HG03135 (cell line): ENCODE measurements at regions not wholly inside any gene's neighbourhood (a gene's known extent, or its start where the extent isn't known, plus 50 kb on each side); places are given as distances from the start of the nearest gene placed in this dataset.
"Not testable (repeated sequence)": the region's sequence is repeated elsewhere in the genome, so short reads cannot be mapped to it uniquely, and the experiment has no call there.

ENCODE experiments used
- ATAC-seq: cut with Tn5 transposase; IDR thresholded peaks from one replicate; pipeline ENCODE4 v1.9.1; 2021; ENCODE audit warnings: mild to moderate bottlenecking, moderate library complexity; ENCODE audit not compliant: unreplicated experiment

DNA sequence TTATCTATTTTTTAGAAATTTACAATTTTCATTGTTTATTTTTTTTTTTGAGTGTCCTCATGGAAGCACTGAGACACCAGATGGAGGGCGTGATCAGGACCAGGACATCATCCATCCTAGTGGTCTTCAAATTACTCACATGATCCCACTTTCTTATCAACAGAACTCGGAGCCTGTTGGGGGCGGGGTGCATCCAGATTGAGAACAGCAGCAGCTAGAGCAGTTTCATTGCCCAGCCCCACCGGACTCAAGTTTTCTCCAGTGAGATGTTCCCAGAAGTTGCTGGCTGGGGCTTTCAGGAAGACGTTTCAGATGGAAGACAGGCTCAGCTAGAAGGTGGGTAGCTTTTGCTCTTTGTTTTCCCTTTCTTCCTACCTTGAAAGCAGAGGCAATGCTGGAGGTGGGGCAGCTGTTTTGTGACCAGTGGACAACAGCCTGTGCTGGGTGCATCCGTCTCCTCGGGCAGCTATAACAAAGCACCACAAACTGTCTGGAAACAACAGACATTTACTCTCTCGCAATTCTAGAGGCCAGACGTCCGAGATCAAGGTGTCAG lies 562.1 kb downstream of the TBC1D22A start:
- ATAC-seq, result no peak

- ATAC-seq, result no peak
These were observed 561.1 kb downstream of the TBC1D22A start for GRCh38 chr22:47323518-47323917.

DNA sequence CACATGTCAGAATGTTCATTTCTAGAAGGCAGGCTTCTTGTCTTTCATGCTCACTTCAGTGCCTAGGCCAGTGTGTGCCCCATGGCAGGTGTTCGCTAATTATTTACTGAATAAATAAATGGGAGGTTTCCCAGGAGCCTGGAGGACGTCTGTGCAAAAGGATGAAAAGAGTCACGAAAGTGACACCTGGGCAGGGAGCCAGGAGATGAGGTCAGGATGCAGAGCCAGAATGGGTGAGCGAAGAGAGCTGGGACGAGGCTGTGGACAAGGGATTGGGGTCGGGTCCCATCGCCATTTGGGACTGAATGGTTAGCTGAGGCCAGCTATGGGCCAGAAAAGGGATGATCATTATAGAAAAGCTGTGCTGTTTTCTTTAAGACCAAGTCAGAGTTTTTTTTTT lies 560.4 kb downstream of the TBC1D22A start:
- no peak for ATAC-seq

DNA sequence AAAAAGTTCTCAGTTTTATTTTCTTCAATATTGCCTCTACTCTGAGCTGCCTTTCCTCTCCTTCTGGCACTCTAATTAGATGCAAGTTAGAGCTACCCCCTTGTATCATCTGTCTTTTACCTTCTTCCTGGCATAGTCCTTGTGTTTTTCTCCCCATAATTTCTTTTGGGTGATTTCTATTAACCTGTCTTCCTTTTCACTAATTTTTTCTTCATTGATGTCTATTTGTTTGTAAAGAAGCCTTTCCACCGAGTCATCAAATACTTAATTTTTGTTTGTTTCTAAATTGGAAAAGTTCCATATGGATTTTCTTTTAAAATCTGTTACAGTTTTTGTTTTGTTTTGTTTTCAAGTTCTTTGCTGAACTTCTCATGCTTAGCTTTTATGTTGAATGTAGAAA lies 558.1 kb downstream of the TBC1D22A start:
- no peak for ATAC-seq

GRCh38 chr22:47318041-47318737 lies 555.7 kb downstream of the TBC1D22A start:
- no peak for ATAC-seq

DNA sequence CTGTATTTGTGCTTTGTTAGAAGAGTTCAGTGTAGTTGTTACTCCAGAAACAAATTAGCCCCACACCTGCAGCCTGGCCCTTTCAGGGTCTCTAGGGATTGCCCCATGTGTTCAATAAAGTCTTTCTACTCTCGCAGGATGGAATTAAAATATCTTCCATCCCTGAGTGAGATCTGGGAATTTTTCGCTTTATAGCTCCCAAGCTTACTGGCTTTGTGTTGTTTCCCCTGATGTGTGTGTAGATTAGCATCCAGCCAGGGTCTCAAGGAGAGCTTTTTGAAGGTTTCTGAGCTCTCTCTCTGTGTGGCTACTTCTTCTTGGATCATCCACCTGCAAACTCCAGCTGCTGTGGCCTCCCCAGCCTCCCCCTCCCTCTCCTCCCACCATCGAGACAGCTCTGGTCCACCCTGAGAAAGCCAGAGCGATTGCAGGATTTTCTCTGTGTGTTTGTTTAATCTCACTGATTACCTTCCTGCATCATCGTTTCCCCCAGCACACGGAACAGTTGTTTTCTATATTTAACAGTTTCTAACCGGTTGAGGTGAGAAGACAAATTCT lies 553.5 kb downstream of the TBC1D22A start:
- no peak for ATAC-seq

- ATAC-seq, result no peak
These were observed 548.2 kb downstream of the TBC1D22A start for GRCh38 chr22:47310601-47311000.

DNA sequence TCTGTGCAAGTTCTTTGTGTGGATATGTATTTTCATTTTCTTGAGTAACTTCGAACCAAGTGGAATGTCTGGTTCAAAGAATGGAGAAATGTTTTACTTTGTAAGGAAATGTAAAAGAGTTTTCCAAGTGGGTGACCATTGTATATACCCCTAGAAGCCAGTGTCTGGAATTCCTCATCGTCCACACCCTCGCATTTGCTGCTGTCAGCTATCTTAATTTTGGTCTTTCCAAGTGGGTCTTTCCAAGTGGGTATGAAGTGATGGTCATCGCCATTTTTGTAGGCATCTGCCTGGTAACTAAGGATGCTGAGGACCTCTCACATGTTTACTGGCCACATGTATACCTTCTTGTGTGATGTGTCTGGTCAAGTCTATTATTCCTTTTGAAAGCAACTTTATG lies 547.5 kb downstream of the TBC1D22A start:
- ATAC-seq, result no peak

DNA sequence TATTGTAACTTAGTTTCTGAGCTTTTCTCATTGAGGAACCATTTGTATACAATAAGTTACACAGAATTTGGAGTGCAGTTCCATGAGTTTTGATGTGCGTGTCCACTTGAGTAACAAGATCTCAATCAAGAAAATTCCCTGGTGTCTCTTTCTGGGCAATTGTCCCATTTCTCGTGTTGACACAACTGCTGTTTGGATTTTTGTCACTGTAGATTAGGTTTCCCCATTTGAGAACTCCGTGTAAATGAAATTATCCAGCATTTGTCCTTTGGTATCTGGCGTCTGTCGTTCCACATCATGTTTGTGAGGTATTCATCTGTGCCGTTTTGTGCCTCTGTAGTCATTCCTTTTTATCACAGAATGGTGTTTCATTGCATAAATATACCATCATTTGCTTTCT lies 547.0 kb downstream of the TBC1D22A start:
- ATAC-seq, result no peak

- no peak for ATAC-seq
These were observed 546.4 kb downstream of the TBC1D22A start for GRCh38 chr22:47308886-47309285.

GRCh38 chr22:47307822-47308221 lies 545.4 kb downstream of the TBC1D22A start:
- no peak for ATAC-seq

DNA sequence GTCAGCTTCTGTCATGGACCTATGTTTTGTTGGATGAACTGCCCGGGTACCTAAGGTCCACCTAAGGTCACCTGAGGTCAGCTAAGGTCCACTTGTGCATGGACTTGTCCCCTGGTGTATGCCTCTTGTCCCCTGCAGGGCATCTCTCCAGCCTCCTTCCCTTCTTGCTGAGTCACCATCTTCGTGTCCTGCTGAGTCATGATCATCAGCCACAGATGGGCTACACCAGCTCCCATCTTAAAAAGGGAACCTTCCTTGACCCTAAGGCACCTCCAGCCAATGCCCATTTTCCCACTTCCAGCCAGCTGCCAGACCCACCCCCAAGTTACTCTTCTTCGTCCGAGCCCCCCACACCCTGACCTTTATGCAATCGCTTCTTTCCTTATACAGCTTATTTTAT lies 544.9 kb downstream of the TBC1D22A start:
- ATAC-seq, result no peak

- no peak for ATAC-seq
These were observed 542.4 kb downstream of the TBC1D22A start for GRCh38 chr22:47304854-47305253.

DNA sequence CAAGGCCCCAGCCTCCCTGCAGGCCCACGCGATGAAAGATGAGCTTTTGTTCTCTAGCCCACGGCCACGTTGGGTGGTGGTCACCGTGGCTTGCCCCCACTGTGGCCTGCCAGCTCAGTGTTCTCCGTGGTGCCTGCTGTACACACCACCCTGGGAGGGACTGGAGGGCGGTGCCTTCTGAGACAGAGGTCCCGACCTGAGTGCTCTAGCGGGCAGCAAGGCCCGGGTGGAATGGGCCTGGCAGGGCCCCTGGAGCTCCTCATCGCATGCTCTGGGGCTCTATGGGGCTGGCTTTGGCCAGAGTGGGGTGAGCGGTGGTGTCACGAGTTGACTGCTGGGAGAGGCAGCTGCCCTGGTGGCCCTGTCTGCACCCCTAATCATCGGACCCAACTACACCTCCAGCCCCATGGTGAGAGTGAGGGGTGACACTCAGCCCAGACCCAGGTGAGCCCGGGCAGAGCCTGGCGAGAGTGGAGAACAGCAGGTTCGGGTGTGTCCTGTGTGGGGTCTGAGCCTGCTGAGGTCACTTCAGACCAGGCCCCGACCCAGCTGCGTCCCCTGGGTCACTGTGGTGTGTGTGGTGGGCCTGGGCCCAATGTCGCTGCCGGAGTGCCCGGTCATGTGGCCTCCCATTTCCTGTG lies 541.9 kb downstream of the TBC1D22A start:
- no peak for ATAC-seq

DNA sequence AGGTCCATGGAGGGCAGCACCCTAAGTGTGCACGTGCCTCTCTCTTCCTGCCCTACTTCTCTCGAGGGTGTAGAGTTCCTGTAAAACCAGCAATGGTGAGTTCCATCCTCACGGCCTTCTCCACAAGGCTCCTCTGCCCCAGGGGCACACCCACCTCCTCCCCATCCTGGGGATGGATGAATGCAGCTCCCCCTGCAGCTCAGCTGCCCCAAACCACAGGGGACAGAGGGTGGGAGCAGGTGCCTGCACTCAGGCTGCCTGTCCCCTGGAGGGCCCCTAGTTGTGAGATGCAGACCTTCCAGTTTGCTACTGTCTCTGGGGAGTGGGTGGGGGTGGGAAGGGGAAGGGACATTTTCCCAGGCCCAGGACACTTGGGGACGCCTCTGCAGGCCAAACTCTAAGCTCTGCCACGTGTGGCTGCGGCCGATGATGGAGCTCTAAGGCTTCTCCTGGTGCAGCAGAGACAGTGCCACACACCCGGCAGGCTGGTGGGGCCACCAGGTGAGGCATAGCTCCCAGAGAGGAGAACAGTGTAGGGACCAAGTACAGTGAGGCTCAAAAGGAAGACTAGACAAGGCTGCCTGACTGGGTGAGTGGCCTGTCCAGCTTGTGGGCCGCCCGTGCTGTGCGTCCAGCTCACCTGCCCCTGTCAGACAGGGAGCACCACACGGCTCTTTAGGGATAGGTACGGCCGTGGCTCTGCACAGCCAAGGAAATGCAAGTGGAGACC lies 540.9 kb downstream of the TBC1D22A start:
- no peak for ATAC-seq

DNA sequence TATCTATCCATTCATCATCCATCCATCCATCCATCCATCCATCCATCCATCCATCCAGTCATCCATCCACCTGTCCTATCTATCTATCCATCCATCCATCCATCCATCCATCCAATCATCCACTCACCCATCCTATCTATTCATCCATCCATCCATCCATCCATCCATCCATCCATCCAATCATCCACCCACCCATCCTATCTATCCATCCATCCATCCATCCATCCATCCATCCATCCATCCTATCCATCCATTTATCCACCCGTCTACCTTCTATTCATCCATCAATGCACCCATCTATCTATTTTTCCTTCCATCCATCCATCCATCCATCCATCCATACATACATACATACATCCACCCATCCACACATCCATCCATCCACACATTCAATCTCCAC lies 540.1 kb downstream of the TBC1D22A start:
- ATAC-seq, result not testable (repeated sequence)

DNA sequence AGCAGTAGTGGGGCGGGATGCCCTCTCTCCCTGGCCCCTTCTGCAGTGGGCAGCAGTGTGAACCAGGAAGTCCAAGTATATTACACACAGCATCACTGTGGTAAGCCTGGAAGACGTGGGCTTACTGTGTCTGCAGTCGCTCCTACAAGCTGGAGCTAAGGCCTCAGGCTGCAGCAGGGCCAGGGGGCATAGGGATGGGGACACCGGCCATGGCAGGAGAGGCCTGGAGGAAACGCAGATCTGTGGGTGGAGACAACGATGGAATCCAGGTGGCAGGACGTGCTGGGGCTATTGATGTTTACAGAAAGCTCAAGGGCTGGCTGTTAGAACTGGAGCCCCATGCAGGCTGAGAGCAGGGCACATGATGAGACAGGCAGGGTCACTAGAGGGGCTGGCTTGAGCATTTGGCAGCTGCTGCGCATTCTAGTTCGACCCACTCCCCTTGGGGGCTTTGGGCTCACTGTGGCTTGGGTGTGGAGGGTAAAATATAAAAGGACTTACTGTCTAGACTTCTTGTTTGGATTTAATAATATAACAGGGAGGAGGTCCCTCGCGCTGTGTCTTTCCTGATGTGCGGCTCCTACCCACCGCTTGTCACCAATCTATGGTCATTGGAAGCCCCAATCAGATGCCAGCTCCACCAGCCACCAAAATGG lies 539.5 kb downstream of the TBC1D22A start:
- no peak for ATAC-seq

GRCh38 chr22:47300698-47301405 lies 538.4 kb downstream of the TBC1D22A start:
- no peak for ATAC-seq

DNA sequence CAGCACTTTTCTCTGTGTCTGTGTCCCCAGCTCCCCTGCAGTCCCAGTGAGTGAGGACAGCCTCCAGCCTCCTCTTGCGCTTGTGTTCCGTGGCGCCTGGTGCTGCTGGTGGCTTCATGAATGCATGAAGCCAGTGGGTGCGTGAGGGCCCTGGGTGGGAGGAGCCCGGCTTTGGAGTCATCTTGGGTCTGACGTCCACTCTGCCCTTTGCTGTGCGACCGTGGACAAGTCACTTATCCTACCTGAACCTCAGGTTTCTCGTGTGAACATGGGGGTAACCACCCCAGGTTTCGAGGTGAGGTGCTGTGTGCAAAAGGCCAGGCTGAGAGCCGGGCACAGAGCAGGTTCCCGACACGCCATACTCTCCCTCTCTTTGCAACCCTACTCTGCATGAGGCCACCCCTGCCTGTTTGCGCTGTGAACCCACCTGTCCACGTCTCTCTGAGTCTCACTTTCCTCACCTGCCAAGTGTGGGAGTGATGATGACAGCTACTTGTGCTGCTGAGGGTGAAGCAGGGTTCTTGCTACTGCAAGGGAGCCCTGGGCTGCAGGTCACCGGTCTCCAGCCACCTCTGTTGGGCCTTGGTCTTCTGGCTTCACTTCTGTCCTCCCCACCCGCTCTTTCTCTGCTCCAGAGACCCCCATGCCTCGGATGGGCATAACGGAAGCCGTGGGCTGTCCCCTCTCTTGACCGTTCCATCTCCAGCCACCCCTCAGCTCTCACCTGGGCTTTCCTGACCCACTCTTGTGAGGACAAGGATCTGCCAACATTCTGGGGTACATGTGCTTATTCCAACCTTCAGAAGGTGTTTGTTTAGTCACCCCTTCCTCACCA lies 537.6 kb downstream of the TBC1D22A start:
- no peak for ATAC-seq
